GM21526 (cell line): ENCODE measurements at regions not wholly inside any gene's neighbourhood (a gene's known extent, or its start where the extent isn't known, plus 50 kb on each side); places are given as distances from the start of the nearest gene placed in this dataset.
A peak's percentile ranks its signal among the peaks of the same experiment; 100 is the strongest.

Source experiments
- ATAC-seq: cut with Tn5 transposase; IDR thresholded peaks from one replicate; pipeline ENCODE4 v1.9.1; 2021; ENCODE audit warnings: moderate library complexity; ENCODE audit not compliant: unreplicated experiment, low FRiP score

DNA sequence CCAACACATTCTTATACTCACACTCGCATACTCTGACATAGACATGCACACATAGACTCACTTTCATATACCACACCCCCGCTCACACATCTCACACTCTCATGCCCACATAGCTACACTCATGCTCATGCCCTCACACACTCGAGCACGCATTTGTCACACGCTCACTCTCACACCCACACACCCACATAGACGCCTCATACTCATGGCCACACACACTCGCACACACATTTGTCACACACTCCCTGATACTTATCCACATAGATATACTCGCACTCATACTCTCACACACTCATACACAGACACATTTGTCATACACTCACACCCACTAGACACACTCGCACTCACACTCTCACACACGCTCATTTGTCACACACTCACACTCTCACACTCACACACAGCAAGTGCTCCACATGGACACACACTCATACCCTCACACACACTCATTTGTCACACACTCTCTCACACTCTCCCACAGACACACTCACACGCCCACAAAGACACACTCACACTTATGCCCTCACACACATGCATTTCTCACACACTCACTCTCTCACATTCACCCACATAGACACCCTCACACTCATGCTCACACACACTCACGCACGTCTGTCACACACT is 50.9 kb downstream of the TNP1 start:
- no peak for ATAC-seq

DNA sequence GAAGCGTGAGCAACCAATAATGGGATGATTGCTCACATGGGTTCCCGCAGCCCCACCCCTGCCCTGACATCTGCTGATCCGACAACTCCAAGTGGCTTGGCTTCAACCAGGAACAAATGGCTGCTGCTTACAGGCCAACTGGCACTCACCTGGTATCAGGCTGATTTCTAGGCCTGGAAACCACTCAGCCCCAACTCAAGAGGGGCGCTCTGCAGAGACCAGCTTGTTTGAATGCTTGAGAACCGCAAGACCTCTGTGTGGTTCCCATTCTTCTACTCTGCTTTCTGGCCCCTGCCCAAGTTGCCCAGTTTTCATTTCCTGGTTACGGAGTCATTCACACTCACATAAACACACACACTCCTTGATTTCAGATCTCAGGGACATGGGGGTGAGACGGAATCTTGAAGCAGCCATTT is 52.0 kb downstream of the TNP1 start:
- ATAC-seq: no peak

DNA sequence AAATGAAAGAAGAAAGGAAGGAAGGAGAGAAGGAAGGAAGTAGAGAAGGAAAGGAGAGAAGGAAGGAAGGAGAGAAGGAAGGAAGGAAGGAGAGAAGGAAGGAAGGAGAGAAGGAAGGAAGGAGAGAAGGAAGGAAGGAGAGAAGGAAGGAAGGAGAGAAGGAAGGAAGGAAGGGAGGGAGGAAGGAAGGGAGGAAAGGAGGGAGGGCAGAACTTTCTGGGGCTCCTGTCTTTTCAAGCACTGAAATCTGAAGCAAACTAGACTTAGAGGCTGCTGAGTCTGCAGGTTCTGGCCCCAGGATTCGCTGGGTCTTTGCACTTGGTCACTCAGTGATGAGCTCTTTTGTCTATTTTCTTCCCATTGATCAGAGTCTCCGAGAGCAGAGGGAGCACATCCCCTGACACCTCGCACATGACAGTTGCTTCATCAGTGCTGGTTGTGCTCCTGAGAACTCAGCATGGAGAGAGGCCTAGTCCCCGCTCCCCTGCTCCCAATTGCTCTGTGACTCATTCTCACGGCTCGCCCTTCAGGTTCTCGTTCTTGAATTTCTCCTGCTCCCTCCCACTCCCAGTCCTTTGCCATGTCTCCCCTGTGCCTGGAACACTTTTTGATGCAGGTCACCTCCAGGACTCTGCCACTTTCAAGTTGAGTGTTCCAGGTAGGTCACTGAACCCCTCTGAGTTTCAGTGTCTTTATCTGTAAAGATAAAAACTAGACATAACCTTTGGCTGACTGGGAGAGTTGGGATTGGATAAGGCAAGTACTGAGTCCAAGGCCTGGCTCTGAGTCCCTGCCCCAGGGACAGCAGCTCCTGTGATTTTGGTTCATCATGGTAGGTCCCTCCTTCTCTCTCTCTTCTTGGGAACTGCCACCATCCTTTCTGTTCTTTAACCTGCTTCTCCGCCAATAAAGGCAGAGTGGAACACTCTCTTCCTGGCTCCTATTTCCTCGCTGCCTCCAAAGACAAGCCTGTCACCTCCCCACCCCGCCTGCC is 55.2 kb downstream of the TNP1 start:
- ATAC-seq: no peak

DNA sequence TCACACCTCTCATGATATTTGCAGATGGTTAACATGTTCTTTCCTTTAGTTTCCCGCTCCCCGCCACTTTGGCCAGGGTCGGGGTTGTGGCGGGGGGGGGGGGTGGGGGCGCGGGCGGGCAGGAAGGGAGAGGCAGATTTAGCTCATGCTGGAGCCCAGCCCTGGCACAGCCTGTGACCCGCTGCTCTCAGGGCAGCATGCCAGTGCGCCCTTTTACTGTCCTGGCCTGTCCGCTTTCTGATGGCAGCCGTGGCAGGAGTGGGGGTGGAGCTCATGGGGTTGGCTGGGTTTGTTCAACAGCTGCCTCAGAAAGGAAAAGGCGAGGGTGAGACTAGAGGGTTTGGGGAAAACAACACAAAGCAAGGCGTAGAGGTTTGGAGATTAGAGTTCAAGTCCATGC is 56.1 kb downstream of the TNP1 start:
- ATAC-seq: no peak

DNA sequence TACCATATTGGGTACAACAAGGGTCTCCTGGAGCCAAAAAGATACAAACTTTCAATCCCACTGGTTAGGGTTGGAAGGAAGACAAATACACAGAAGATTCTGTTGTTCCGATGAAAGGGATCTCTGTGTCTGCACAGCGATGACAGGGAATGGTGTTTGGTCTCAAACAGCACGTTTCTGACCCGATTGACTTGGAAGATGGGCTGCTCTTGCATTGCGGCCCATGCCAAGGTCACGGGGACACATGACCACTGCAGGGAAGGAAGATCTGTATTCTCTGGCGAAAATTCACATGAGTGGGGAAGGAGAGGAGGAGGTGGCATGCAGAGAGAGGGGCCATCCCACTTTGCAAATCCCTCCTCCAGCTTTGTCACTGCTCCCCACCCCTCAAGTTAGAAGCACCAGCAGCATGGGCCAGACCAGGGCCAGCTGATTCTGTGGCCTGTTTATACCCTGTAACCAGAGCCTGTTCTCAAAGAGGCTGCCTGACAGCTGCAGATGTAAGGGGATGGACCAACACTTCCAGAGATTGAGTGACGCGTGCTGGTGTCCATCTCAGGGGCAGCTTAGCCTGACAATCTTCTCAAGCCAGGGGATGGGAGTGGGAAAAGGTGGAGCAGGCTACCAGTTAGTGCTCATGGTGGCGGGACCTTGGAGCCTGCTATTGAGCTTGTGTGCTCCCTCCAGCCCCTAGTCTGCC is 57.2 kb downstream of the TNP1 start:
- ATAC-seq: no peak

DNA sequence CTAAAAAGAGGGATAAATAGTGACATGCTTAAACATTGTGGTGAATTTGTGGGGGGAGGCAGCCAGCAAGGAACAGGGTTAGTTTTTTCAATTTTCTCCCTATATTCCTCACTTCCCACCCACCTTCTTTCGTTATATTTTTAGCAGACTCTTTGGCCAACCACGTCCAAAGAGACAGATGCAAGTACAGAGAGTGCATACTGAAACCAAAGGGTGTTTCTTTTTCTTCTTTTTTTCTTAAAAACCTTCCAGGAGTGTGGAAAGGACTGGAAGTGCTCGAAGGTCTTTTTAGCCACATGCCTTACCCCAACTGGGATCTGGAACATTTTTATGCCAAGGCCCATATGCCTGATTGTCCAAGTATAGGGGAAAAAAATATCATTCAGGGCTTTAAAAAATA is 59.0 kb downstream of the TNP1 start:
- no peak for ATAC-seq

DNA sequence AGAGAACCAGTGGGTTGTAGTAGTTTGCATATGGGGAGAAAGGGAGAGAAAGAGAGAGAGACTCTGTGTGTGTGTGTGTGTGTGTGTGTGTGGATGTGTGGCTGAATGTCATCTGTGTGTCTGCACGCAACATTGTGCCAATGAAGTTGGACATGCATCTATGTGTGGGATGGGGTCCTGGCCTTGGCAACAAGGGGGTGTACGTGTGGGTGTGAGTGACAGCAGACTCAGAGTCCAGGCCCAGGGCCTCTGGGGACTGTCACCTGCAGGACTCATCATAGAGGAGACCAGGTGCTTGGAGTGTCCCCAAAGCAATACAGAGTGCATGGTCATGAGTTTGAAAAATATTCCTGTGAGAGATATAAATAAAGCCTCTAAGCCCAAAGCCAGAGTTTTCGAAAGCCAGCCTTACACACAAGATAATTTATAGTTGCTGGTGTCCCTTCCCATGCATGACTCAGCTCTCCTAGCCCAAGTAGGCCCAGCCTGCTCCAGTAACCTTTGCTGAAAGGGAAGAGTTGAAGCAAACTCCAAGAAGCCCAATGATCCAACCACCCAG is 59.9 kb downstream of the TNP1 start:
- ATAC-seq: no peak

DNA sequence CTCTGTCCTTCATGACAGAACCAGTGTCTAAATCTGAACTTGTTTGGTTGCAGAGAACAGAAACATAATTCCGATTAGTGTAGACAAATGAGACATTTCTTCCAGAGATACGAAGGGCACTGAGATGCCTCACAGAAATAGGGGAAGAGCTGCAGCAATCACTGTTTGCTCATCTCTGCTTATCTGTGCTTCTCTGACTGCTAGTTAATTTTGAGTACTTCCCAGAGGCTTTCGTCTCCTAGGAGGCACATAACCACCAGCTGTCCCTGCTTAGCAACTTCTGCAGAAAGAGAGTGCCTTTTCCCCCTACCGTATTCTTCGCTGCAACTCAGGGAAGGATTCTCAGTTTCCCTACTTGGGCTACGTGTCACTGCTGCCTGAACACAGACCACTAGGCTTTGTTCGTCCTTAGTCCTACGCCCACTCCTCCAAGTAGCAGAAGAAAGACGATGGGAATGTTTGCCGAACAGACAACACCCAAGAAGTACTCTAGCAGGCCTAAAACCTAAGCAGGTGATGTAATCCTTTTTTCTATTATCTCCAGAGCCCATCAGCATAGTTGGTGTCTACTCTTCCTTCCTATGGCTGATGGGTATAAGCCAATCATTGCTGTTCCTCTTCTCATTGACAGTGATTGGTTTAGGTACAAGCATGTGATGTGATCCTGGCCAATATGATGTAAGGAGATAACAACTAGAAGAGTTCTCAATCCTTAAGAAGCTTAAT is 63.6 kb downstream of the TNP1 start:
- no peak for ATAC-seq

DNA sequence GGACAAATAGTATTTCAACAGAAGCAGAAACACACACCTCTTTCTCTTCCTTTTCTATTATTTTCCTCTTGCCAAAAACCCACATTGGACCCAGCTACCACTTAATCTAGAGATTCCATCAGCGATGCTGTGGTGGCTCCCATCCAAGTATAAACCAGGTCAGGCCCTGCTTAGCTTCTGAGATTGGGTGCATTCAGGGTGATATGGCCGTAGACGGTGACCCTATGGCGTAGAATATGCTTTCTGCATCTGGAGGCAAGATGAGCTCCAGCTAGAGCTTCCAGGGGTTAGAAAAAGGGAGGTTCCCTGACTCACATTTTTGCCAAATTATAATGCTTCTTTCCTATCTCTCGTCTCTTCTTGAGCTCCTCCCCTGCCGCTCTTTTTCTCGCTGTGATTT is 66.5 kb downstream of the TNP1 start:
- no peak for ATAC-seq

DNA sequence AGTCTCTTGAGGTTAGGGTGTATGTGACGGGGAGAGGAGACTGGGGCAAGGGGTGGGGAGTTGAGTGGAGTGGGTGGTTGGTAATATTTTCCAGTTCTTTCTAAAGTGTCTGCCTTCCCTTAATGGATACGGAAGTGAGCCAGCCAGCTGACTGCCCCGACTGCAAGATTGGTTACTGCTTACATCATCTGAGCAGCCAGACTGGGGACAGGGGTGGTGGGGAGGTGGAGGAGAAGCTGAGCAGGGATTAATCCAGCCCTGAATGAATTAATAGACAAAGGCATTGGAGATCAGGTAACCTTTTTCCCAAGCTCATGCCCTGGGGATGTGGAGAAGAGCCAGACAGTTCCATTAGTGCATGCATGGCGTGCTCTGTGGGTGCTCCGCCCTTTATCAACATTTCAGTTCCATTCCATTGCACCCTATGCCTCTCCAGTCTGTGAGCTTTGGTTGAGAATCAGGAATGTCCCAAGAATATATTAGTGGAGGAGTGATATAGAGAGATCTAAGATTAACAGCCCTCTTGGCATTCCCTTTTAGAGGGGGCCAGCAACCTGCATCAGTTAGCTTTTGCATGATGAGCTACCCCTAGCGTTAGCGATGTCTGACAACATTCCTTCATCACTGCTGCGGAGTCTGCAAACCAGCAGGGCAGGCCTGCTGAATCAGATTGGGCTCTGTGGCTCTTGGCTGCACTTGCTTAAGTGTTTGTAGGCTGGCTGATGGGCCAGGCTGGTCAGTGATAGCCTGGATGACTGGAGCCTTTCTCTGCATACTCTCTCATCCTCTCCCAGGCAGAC is 67.4 kb downstream of the TNP1 start:
- ATAC-seq: no peak

DNA sequence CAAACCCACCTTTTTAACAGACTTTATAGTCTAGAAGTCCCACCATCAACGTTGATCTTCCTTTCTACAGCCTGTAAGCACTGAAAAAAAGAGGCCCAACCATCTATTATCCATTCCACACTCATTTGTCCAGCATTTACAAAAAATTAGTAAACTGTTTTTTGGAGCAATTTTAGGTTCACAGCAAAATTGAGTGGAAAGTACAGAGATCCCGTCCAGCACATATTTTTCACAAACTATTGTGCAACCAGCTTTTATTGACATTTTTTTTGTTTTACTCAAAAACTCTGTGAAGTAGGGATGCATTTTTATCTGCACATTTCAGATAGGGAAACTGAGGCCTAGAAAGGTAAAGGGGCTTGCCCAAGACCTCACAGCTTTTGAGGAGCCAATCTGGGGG is 68.6 kb downstream of the TNP1 start:
- ATAC-seq: no peak

DNA sequence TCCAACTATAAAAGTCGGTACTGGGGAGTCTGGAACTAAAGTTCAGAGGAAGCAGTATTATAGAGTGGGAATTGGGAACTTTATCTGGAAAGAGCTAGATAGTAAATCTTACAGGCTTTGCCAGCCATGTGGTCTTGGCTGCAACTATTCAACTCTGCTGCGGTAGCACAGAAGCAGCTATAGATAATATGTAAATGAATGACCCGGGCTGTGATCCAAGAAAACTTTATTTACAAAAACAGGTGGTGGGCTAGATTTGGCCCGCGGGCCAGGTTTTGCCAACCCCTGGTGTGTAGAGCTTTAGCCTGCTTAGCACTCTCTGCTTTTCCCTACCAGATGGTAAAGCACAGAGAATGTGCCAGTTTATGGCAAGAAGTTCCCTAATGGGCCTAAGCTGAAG is 70.8 kb downstream of the TNP1 start:
- ATAC-seq: no peak

DNA sequence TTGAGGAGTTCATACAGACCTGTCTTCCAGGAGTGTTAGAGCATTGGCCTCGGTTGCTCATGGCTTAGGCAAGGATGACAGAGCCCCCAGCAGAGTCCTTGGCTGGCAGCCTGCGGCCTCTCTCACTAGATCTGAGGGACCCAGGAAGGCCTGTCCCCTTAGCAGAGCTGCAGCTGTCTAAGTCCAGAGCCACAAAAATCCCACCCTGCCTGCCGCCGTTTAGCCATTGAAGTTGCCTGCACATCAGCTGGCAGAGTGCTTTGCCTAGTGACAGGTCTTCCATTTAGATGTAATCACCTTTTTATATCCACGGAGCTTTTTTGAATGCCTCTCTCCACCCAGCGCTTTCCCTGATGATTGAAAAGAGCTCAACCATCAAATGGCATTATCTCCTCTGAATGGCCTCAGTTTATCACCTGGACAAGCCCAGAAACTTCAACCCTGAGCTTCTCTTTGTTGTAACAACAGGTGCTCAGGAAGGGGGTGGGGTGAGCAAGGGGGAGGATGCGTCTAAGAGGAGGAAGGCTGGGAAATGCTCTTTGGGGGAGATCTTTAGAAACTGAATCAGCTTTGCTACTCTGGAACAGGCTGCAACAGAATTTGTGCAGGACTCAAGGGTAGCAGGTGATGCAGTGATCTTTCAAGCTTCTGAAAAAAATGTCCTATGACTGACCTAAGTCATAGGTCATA is 71.9 kb downstream of the TNP1 start:
- no peak for ATAC-seq

DNA sequence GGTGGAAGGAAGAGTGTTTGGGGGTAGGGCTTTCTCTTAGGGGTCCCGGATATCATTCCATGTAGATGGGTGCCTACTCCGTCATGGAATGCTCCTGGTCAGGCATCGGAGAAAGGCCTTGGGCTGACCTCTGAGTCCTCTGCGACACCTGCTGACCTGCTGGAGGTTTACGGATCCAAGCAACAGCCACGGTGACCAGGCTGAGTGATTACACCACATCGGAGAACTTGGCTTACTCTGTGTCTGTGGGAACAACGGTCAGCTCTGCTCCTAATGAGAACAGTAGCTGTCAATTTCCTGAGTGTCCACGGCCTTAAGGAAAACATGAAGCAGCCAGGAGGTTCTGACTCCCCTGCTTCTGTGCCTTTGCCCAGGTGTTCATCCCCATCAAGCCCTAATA is 73.2 kb downstream of the TNP1 start:
- no peak for ATAC-seq

DNA sequence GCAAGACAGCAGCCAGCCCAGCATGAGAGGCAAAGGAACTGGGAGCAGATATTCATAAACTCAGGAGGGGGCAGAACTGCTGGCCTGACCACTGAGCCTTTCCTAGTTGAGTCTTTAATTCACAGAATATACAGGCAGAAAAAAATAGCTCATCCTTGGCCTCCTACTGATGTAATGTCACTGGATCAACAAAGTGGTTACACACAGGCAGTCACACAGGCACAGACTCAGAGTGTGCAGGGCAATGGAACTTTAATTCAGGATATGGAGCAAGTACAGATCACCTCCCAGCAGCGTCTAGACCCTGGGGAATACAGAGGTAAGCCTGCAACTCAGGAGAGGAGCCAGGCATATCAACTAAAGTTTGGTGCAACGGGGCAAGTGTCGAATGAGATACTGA is 75.4 kb downstream of the TNP1 start:
- ATAC-seq: no peak

DNA sequence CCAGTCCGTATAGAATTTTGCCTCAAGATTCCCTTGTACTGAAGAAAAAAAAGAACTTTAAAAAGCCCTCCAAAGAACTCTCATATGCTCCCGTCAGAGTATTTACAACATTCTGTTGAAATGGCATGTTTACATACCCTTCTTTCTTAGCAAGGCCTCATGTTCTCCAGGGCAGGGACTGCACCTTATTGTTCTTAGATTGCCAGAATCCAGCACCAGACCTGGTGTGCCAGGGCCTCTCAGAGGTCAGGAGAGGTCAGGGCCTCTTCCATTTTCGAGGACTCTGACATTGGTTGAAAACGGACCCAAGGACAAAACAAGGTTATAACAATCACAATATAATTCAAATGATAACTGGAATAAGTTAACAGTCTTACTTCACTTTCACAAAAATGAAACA is 78.2 kb downstream of the TNP1 start:
- ATAC-seq: no peak

DNA sequence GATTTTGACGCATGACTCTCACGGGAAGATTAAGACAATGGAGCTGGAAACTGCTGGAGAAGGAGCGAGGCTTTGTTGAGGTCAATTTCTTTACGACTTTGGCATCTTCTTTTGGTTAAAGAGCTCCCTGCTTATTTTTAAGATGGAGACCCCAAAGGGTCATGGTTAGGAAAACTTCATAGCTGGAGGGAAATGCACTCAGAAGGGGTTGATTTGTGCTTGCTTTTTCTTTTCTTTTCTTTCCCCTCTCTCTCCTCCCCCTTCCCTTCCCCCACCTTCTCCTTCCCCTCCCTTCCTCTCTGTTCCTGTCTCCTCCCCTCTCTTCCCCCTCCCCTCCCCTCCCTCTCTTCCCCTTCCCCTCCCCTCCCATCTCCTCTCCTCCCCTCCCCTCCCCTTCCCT is 79.0 kb downstream of the TNP1 start:
- ATAC-seq: no peak

DNA sequence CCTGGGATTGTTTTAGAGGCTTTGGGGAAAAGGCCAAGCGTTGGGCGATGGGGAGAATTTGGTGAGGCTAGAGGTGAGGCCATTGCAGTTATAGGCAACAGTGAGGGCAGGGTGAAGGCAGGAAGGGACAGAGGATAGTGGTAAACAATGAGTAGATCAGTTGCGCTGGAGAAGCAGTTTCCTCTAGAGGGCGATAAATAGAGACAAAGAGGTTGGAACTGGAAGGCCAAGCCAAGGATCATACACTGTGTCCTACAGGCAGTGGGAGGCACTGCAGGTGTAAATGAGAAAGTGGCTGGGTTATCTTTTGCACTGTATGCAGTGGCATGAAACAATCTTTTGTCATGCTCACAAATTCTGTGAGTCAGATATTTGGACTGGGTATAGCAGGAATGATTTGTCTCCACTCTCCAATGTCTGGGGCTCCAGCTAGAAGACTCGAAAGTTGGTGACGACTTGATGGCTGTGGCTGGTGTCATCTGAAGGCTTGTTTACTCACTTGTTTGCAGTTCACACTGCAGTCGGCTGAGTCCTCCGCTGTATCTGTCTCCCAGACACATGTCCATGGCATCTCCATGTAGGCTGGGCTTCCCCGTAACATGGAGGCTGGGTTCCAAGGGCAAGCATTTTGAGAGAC is 82.1 kb downstream of the TNP1 start:
- peak; percentile 94 for ATAC-seq
